GM12878 (cell line): ENCODE measurements at regions not wholly inside any gene's neighbourhood (a gene's known extent, or its start where the extent isn't known, plus 50 kb on each side); places are given as distances from the start of the nearest gene placed in this dataset.

Experiments used
- ATAC-seq: fragments of 200-7000 bp; cut with Tn5 transposase; 3 replicates; pipeline ENCODE4 v1.9.1; 2020; ENCODE audit warnings: mild to moderate bottlenecking, moderate library complexity
- BruUV-seq: library from RNA; stranded (reverse); fragments of 400-500 nt; replicated peaks from 2 replicates; lab custom pipeline; 2021; lab: Mats Ljungman, UMichigan
- CTCF ChIA-PET: fragments of 300-600 bp; sonication (Branson Sonifier 250); formaldehyde crosslinking; extraction: SDS; loops from one replicate; lab custom pipeline; 2021; ENCODE audit warnings: inconsistent platforms; lab: Yijun Ruan, JAX
- POLR2A ChIA-PET: fragments of 350-600 bp; formaldehyde crosslinking; extraction: SDS; loops from one replicate; lab custom pipeline; 2021; ENCODE audit warnings: inconsistent platforms; lab: Charles Lee
- RAD21 ChIA-PET: fragments of 300-600 bp; sonication (Branson Sonifier 250); formaldehyde crosslinking; loops from one replicate; lab custom pipeline; 2023; ENCODE audit warnings: antibody characterized with exemption; ENCODE audit not compliant: unreplicated experiment; lab: Charles Lee
- SMC1A ChIA-PET: fragments of 300-600 bp; sonication (Branson Sonifier 250); formaldehyde crosslinking; loops from one replicate; lab custom pipeline; 2023; ENCODE audit not compliant: unreplicated experiment, uncharacterized antibody; lab: Charles Lee
- DNase-seq: peaks from one replicate; pipeline ENCODE4 v3.0.0-alpha.2; 2011; ENCODE audit warnings: low read depth, low spot score
- FAIRE-seq: peaks from 3 replicates; lab custom pipeline; 2011; peaks lifted over from hg19 to GRCh38; lab: Jason Lieb, UNC
- H2AFZ ChIP-seq: 2 replicates; pipeline ENCODE4 v1.6.0; 2011; ENCODE audit warnings: low read depth, low read length, control low read depth; ENCODE audit not compliant: control insufficient read depth
- H3K27ac ChIP-seq: 2 replicates; pipeline ENCODE4 v1.5.1; 2011; ENCODE audit warnings: control low read depth; ENCODE audit not compliant: control insufficient read depth, insufficient read depth
- H3K27me3 ChIP-seq, 2 experiments: replicated peaks in 1 of 2; 2 replicates each; pipeline versions ENCODE4 v1.6.0 to v1.6.1; 2011; ENCODE audit warnings: low read length in 1 of 2; ENCODE audit not compliant: control insufficient read depth in 2 of 2, insufficient read depth in 2 of 2
- H3K36me3 ChIP-seq, 2 experiments: 2 replicates each; pipeline ENCODE4 v1.5.1; 2011; ENCODE audit warnings: low read length in 1 of 2; ENCODE audit not compliant: control insufficient read depth in 2 of 2, insufficient read depth in 2 of 2
- H3K4me1 ChIP-seq: 2 replicates; pipeline ENCODE4 v1.6.1; 2011; ENCODE audit warnings: mild to moderate bottlenecking, low read length, moderate library complexity, mixed read lengths; ENCODE audit not compliant: control insufficient read depth, insufficient read depth
- H3K4me2 ChIP-seq: 2 replicates; pipeline ENCODE4 v1.6.0; 2011; ENCODE audit warnings: control low read depth; ENCODE audit not compliant: control insufficient read depth, insufficient read depth
- H3K4me3 ChIP-seq: fragments of 200-600 bp; sonication (generic); 2 replicates; pipeline ENCODE4 v1.5.1; 2016
- H3K79me2 ChIP-seq: 2 replicates; pipeline ENCODE4 v1.6.0; 2011; ENCODE audit warnings: low read length; ENCODE audit not compliant: control insufficient read depth, insufficient read depth
- H3K9ac ChIP-seq: 2 replicates; pipeline ENCODE4 v1.8.0; 2011; ENCODE audit warnings: low read length, control low read depth, mixed read lengths; ENCODE audit not compliant: control insufficient read depth, insufficient read depth
- H3K9me3 ChIP-seq: replicated peaks from 3 replicates; pipeline ENCODE4 v1.5.1; 2011; ENCODE audit warnings: mild to moderate bottlenecking, low read length; ENCODE audit not compliant: control insufficient read depth, insufficient read depth
- H4K20me1 ChIP-seq: 2 replicates; pipeline ENCODE4 v1.6.0; 2011; ENCODE audit not compliant: control insufficient read depth, insufficient read depth
- EGR1 ChIP-seq, 2 experiments: IDR thresholded peaks; 1 replicate in 1 of 2; 2 replicates in 1 of 2; pipeline ENCODE4 v1.6.1; 2011 to 2012; ENCODE audit warnings: low read depth in 2 of 2, low read length in 2 of 2, borderline replicate concordance in 1 of 2, mild to moderate bottlenecking in 1 of 2, moderate library complexity in 1 of 2
- HCFC1 ChIP-seq: fragments of 150-350 bp; IDR thresholded peaks from 2 replicates; pipeline ENCODE4 v1.6.1; 2014; ENCODE audit warnings: low read length
- NFYB ChIP-seq: IDR thresholded peaks from 2 replicates; pipeline ENCODE4 v1.6.1; 2011; ENCODE audit warnings: low read depth, mild to moderate bottlenecking, low read length, improper control_type of control experiment, moderate library complexity; ENCODE audit not compliant: insufficient read depth
- PML ChIP-seq: IDR thresholded peaks from 2 replicates; pipeline ENCODE4 v1.6.1; 2012; ENCODE audit warnings: low read length, inconsistent platforms
- POLR2A ChIP-seq: IDR thresholded peaks from 2 replicates; pipeline ENCODE4 v1.6.1; 2011; ENCODE audit warnings: low read depth, mild to moderate bottlenecking, low read length
- RAD21 ChIP-seq: IDR thresholded peaks from 2 replicates; pipeline ENCODE4 v1.6.1; 2011; ENCODE audit warnings: mild to moderate bottlenecking, low read depth, low read length, moderate library complexity; ENCODE audit not compliant: insufficient read depth
- RAD51 ChIP-seq: fragments of 450-650 bp; IDR thresholded peaks from 2 replicates; pipeline ENCODE4 v1.6.1; 2016; ENCODE audit warnings: moderate library complexity, mild to moderate bottlenecking, inconsistent platforms
- RFX5 ChIP-seq: IDR thresholded peaks from 2 replicates; pipeline ENCODE4 v1.6.1; 2011; ENCODE audit warnings: low read depth, low read length, improper control_type of control experiment
- RUNX3 ChIP-seq: IDR thresholded peaks from 2 replicates; pipeline ENCODE4 v1.6.1; 2012; ENCODE audit warnings: low read length, inconsistent platforms
- WGBS: methylation state at CpG from one replicate; pipeline ENCODE4 v1.1.6; 2016; ENCODE audit warnings: low lambda C conversion rate; ENCODE audit not compliant: insufficient replicate concordance, insufficient coverage; ENCODE audit errors: missing lambda C conversion rate; 5-methylcytosine and 5-hydroxymethylcytosine counted together
- in situ Hi-C: fragments of 300-500 bp; cut with MboI; formaldehyde crosslinking; loops from 9 replicates; pipeline ENCODE4 v1.14.3; 2018; ENCODE audit warnings: mixed read lengths
- intact Hi-C: fragments of 100-400 bp; cut with micrococcal nuclease; formaldehyde crosslinking; loops from one replicate; pipeline ENCODE4 v1.14.2; 2022; ENCODE audit not compliant: unreplicated experiment
- TF ChIP-seq, protein P1 (sequence below): fragments of 450-650 bp; IDR thresholded peaks from 2 replicates; pipeline ENCODE4 v1.6.1; 2018; ENCODE audit warnings: borderline replicate concordance, mild to moderate bottlenecking; ENCODE audit not compliant: partially characterized antibody
- TF ChIP-seq, protein P2 (sequence below): IDR thresholded peaks from 2 replicates; pipeline ENCODE4 v1.6.1; 2012; ENCODE audit warnings: low read depth, low read length, improper control_type of control experiment
- TF ChIP-seq, protein P3 (sequence below): fragments of 450-650 bp; IDR thresholded peaks from 2 replicates; pipeline ENCODE4 v1.6.1; 2016; ENCODE audit warnings: mild to moderate bottlenecking, moderate library complexity, borderline replicate concordance
- TF ChIP-seq, protein P4 (sequence below): fragments of 450-650 bp; IDR thresholded peaks from 2 replicates; pipeline ENCODE4 v1.6.1; 2017; ENCODE audit warnings: antibody characterized with exemption, mild to moderate bottlenecking, moderate library complexity

DNA sequence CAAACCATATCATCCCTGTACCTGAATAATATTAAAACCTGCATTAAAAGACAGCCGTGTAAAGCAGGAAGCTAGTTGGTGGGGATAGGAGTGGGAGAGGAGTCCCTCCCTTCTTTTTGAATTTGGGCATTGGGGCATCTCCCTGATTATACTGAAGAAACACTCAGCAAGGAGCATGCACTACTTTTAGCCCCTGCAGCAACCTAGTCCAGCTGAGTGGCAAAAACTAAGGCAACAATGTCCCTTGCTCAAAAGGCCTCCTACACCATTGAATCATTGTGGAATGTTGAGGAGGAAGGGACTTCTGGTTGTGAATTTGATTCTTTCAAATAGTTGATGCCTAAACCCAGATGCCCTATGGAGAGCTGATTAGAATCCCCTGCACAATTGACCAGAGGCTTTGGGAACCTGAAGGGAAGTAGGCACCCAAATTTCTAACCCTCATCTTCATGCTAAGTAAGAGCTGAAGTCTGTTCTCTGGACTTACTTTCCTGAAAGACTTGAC, 111.7 kb downstream of the DDX1 start:
- ATAC-seq (no peak), DNase-seq (no peak), FAIRE-seq (no peak)
- no peak overlapping the region for H2AFZ ChIP-seq
- H3K36me3 ChIP-seq, result no peaks in the 10 kb centered on the region
- no peak overlapping the region for H3K4me2 ChIP-seq
- 100% methylated on average over 1 of the region's 1 CpG for WGBS
- H3K27ac ChIP-seq, result no peak overlapping the region
- H3K4me3 ChIP-seq, result no peak overlapping the region
- no peak overlapping the region for H3K9ac ChIP-seq
- no peaks in the 10 kb centered on the region for H3K9me3 ChIP-seq
- ChIA-PET RAD21 (no interaction called here), CTCF (no interaction called here), POLR2A (no interaction called here), SMC1A (no interaction called here)
- H4K20me1 ChIP-seq, result no peaks in the 10 kb centered on the region
- no TSS peak for BruUV-seq
- intact Hi-C loops, result no loop called here
- no peaks in the 10 kb centered on the region for H3K79me2 ChIP-seq
- H3K27me3 ChIP-seq, result no peaks in the 10 kb centered on the region; a peak in 1 of 4 replicates
- in situ Hi-C loops, result no loop called here
- H3K4me1 ChIP-seq, result no peaks in the 10 kb centered on the region
- TF ChIP-seq, protein P1, sequence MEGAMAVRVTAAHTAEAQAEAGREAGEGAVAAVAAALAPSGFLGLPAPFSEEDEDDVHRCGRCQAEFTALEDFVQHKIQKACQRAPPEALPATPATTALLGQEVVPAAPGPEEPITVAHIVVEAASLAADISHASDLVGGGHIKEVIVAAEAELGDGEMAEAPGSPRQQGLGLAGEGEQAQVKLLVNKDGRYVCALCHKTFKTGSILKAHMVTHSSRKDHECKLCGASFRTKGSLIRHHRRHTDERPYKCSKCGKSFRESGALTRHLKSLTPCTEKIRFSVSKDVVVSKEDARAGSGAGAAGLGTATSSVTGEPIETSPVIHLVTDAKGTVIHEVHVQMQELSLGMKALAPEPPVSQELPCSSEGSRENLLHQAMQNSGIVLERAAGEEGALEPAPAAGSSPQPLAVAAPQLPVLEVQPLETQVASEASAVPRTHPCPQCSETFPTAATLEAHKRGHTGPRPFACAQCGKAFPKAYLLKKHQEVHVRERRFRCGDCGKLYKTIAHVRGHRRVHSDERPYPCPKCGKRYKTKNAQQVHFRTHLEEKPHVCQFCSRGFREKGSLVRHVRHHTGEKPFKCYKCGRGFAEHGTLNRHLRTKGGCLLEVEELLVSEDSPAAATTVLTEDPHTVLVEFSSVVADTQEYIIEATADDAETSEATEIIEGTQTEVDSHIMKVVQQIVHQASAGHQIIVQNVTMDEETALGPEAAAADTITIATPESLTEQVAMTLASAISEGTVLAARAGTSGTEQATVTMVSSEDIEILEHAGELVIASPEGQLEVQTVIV, result no peak
- no peak for TF ChIP-seq PML
- no peak for TF ChIP-seq NFYB
- TF ChIP-seq, protein P2, sequence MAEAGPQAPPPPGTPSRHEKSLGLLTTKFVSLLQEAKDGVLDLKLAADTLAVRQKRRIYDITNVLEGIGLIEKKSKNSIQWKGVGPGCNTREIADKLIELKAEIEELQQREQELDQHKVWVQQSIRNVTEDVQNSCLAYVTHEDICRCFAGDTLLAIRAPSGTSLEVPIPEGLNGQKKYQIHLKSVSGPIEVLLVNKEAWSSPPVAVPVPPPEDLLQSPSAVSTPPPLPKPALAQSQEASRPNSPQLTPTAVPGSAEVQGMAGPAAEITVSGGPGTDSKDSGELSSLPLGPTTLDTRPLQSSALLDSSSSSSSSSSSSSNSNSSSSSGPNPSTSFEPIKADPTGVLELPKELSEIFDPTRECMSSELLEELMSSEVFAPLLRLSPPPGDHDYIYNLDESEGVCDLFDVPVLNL, result no peak
- TF ChIP-seq RAD21, result no peak
- no peak for TF ChIP-seq RUNX3
- no peak for TF ChIP-seq HCFC1
- no peak for TF ChIP-seq RFX5
- no peak for TF ChIP-seq EGR1 (IDR thresholded peaks at IDR 0.05; ENCODE audit: borderline replicate concordance in 1 of 2, low read depth in 2 of 2, low read length in 2 of 2)
- no peak for TF ChIP-seq POLR2A
- TF ChIP-seq, protein P3, sequence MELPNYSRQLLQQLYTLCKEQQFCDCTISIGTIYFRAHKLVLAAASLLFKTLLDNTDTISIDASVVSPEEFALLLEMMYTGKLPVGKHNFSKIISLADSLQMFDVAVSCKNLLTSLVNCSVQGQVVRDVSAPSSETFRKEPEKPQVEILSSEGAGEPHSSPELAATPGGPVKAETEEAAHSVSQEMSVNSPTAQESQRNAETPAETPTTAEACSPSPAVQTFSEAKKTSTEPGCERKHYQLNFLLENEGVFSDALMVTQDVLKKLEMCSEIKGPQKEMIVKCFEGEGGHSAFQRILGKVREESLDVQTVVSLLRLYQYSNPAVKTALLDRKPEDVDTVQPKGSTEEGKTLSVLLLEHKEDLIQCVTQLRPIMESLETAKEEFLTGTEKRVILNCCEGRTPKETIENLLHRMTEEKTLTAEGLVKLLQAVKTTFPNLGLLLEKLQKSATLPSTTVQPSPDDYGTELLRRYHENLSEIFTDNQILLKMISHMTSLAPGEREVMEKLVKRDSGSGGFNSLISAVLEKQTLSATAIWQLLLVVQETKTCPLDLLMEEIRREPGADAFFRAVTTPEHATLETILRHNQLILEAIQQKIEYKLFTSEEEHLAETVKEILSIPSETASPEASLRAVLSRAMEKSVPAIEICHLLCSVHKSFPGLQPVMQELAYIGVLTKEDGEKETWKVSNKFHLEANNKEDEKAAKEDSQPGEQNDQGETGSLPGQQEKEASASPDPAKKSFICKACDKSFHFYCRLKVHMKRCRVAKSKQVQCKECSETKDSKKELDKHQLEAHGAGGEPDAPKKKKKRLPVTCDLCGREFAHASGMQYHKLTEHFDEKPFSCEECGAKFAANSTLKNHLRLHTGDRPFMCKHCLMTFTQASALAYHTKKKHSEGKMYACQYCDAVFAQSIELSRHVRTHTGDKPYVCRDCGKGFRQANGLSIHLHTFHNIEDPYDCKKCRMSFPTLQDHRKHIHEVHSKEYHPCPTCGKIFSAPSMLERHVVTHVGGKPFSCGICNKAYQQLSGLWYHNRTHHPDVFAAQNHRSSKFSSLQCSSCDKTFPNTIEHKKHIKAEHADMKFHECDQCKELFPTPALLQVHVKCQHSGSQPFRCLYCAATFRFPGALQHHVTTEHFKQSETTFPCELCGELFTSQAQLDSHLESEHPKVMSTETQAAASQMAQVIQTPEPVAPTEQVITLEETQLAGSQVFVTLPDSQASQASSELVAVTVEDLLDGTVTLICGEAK, result no peak
- TF ChIP-seq RAD51, result no peak
- TF ChIP-seq, protein P4, sequence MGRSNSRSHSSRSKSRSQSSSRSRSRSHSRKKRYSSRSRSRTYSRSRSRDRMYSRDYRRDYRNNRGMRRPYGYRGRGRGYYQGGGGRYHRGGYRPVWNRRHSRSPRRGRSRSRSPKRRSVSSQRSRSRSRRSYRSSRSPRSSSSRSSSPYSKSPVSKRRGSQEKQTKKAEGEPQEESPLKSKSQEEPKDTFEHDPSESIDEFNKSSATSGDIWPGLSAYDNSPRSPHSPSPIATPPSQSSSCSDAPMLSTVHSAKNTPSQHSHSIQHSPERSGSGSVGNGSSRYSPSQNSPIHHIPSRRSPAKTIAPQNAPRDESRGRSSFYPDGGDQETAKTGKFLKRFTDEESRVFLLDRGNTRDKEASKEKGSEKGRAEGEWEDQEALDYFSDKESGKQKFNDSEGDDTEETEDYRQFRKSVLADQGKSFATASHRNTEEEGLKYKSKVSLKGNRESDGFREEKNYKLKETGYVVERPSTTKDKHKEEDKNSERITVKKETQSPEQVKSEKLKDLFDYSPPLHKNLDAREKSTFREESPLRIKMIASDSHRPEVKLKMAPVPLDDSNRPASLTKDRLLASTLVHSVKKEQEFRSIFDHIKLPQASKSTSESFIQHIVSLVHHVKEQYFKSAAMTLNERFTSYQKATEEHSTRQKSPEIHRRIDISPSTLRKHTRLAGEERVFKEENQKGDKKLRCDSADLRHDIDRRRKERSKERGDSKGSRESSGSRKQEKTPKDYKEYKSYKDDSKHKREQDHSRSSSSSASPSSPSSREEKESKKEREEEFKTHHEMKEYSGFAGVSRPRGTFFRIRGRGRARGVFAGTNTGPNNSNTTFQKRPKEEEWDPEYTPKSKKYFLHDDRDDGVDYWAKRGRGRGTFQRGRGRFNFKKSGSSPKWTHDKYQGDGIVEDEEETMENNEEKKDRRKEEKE, result no peak
